Pancreas (tissue), 10 donors: ENCODE measurements at regions not wholly inside any gene's neighbourhood (a gene's known extent, or its start where the extent isn't known, plus 50 kb on each side); places are given as distances from the start of the nearest gene placed in this dataset.
A peak's percentile ranks its signal among the peaks of the same experiment; 100 is the strongest.

Source experiments
- ATAC-seq, 4 donors: fragments of 200-7000 bp; cut with Tn5 transposase; one replicate each; pipeline versions ENCODE4 v1.8.0 to v1.9.1; 2020; ENCODE audit warnings: mild to moderate bottlenecking in 4 of 4, moderate library complexity in 4 of 4
- DNase-seq, 6 donors: peaks; one replicate each; pipeline ENCODE4 v3.0.0-alpha.2; 2020
- FAIRE-seq: peaks from 2 replicates; lab custom pipeline; 2012; peaks lifted over from hg19 to GRCh38; lab: Jason Lieb, UNC
- H3K27ac ChIP-seq, 4 donors: fragments of 200-600 bp; sonication (generic); 1 replicate in 3 of 4; 2 replicates in 1 of 4; pipeline versions ENCODE4 v1.5.0 to v1.8.0; 2020
- H3K27me3 ChIP-seq, 4 donors: fragments of 200-600 bp; one replicate each; pipeline ENCODE4 v1.8.0; 2021
- H3K36me3 ChIP-seq, 3 donors: fragments of 200-600 bp; sonication (generic) in 1 of 3; one replicate each; pipeline versions ENCODE4 v1.5.0 to v1.8.0; 2020 to 2021
- H3K4me1 ChIP-seq, 3 donors: fragments of 200-600 bp; one replicate each; pipeline ENCODE4 v1.8.0; 2021
- H3K4me3 ChIP-seq, 4 donors: fragments of 200-600 bp; sonication (generic) in 2 of 4; one replicate each; pipeline versions ENCODE4 v1.5.0 to v1.8.0; 2020 to 2021
- H3K9me3 ChIP-seq, 4 donors: fragments of 200-600 bp; one replicate each; pipeline ENCODE4 v1.8.0; 2021
- WGBS, 2 donors: extraction: QIAGEN DNeasy Blood & Tissue Kit; methylation state at CpG; one replicate each; pipeline ENCODE4 v1.1.7; 2013; 5-methylcytosine and 5-hydroxymethylcytosine counted together
- intact Hi-C, 3 donors: fragments of 100-400 bp; cut with DNase I; formaldehyde crosslinking; loops; one replicate each; pipeline versions ENCODE4 v1.11.1 to v1.14.2; 2022
- TF ChIP-seq, protein P1 (sequence below), 4 donors: fragments of 200-600 bp; sonication (generic) in 3 of 4; IDR thresholded peaks; one replicate each; pipeline versions ENCODE4 v1.5.0 to v1.8.0; 2021; ENCODE audit warnings: antibody characterized with exemption in 4 of 4
- donor health status: healthy with polysubstance abuse.
- donor health status: DM: no; HTN: no; CAD: no; lungs with moderate emphysema.
- donor health status: DM: no; HTN: no; CAD: no.
- donor health status: control.
- donor health status: control.
- donor health status: Bipolar disorder and iron deficiency.
- donor health status: DM: yes; HTN: yes; CAD: no.
- donor health status: DM: no; HTN: no; CAD: no.
- donor health status: DM: no; HTN: no; CAD: no.
- donor health status: DM: yes; HTN: yes; CAD: no.

GRCh38 chr7:17242504-17242903, 55.9 kb upstream of the AHR start:
- WGBS, 2 donors = 95 to 97% methylated on average over 4 of the region's 4 CpGs
- Histone ChIP-seq H3K9me3 (no peaks in the 10 kb centered on the region), H3K27me3 (no peaks in the 10 kb centered on the region), H3K4me3 (no peak overlapping the region), H3K4me1 (peaks cover 0 to 11% (median 9%) of the 10 kb centered on the region in 3 donors), H3K36me3 (no peaks in the 10 kb centered on the region), H3K27ac (no peak overlapping the region)
- FAIRE-seq (no peak), DNase-seq (no peak), ATAC-seq (no peak)
- intact Hi-C loops = no loop called here
- TF ChIP-seq, protein P1, sequence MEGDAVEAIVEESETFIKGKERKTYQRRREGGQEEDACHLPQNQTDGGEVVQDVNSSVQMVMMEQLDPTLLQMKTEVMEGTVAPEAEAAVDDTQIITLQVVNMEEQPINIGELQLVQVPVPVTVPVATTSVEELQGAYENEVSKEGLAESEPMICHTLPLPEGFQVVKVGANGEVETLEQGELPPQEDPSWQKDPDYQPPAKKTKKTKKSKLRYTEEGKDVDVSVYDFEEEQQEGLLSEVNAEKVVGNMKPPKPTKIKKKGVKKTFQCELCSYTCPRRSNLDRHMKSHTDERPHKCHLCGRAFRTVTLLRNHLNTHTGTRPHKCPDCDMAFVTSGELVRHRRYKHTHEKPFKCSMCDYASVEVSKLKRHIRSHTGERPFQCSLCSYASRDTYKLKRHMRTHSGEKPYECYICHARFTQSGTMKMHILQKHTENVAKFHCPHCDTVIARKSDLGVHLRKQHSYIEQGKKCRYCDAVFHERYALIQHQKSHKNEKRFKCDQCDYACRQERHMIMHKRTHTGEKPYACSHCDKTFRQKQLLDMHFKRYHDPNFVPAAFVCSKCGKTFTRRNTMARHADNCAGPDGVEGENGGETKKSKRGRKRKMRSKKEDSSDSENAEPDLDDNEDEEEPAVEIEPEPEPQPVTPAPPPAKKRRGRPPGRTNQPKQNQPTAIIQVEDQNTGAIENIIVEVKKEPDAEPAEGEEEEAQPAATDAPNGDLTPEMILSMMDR (IDR thresholded peaks at IDR 0.05) = no peak

GRCh38 chr7:17244786-17245185, 53.7 kb upstream of the AHR start:
- Histone ChIP-seq H3K36me3 (no peaks in the 10 kb centered on the region), H3K9me3 (no peaks in the 10 kb centered on the region), H3K27me3 (no peaks in the 10 kb centered on the region), H3K4me3 (no peak overlapping the region), H3K4me1 (peaks cover 0 to 20% (median 7%) of the 10 kb centered on the region in 3 donors), H3K27ac (no peak overlapping the region)
- FAIRE-seq = peak; percentile 47
- TF ChIP-seq, protein P1 (IDR thresholded peaks at IDR 0.05) = no peak
- 83 to 94% methylated on average over 2 of the region's 2 CpGs for WGBS, 2 donors
- no peak for DNase-seq
- intact Hi-C loops = no loop called here
- ATAC-seq = peak in 1 of 4 donors; percentile 58

GRCh38 chr7:17247357-17247756, 51.1 kb upstream of the AHR start:
- Histone ChIP-seq H3K36me3 (no peaks in the 10 kb centered on the region), H3K27ac (no peak overlapping the region), H3K9me3 (no peaks in the 10 kb centered on the region), H3K4me3 (no peak overlapping the region), H3K4me1 (peaks cover 0 to 16% (median 7%) of the 10 kb centered on the region in 3 donors), H3K27me3 (no peaks in the 10 kb centered on the region)
- TF ChIP-seq, protein P1 (IDR thresholded peaks at IDR 0.05) = no peak
- FAIRE-seq (no peak), DNase-seq (no peak), ATAC-seq (no peak)
- intact Hi-C loops = no loop called here
- WGBS, 2 donors = 96 to 98% methylated on average over 6 of the region's 6 CpGs

- Histone ChIP-seq H3K4me3 (no peak overlapping the region), H3K4me1 (peaks cover 0 to 16% (median 7%) of the 10 kb centered on the region in 3 donors), H3K27me3 (no peaks in the 10 kb centered on the region), H3K27ac (peak overlapping the region in 1 of 4 donors; percentile 16), H3K9me3 (no peaks in the 10 kb centered on the region), H3K36me3 (no peaks in the 10 kb centered on the region)
- FAIRE-seq = no peak
- intact Hi-C loops = no loop called here
- peak in 3 of 4 donors; percentile 59 to 89 (median 80) for ATAC-seq
- 18 to 20% methylated on average over 2 of the region's 2 CpGs for WGBS, 2 donors
- no peak for DNase-seq
- TF ChIP-seq, protein P1 (IDR thresholded peaks at IDR 0.05) = no peak
Observed at GRCh38 chr7:17248527-17248926, 49.9 kb upstream of the AHR start.
